OCI-LY7 (cell line): ENCODE measurements at regions not wholly inside any gene's neighbourhood (a gene's known extent, or its start where the extent isn't known, plus 50 kb on each side); places are given as distances from the start of the nearest gene placed in this dataset.

Experiments used
- EZH2phosphoT487 ChIP-seq: fragments of 200-600 bp; sonication (generic); IDR thresholded peaks from 2 replicates; pipeline ENCODE4 v1.6.1; 2018; ENCODE audit warnings: low read depth, borderline replicate concordance, mild to moderate bottlenecking, mixed run types, antibody characterized with exemption, low read length, moderate library complexity, mixed read lengths
- TF ChIP-seq, protein P1 (sequence below): fragments of 200-600 bp; sonication (generic); conservative IDR thresholded peaks from 2 replicates; pipeline ENCODE4 v1.5.1; 2014; ENCODE audit warnings: mild to moderate bottlenecking, antibody characterized with exemption, low read length, moderate library complexity, mixed read lengths

DNA sequence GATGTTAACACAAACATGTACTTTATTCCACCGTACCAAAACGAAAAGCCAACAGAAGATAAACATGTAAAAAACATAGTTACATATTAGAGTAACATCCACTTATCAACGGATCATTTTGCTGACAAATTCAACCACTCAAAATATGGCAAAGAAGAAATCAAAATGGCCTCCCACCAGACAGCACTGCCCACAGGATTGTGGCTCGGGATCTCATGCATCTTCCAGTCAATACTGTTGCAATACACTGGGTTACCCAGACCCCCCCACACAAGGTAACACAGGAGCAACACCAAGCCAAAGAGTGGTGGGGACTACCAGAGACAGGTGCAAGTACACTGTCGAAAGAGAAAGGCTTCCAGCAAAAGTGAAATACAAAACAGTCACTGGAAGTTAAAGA is 57.9 kb upstream of the NHSL1 start:
- TF ChIP-seq, protein P1, sequence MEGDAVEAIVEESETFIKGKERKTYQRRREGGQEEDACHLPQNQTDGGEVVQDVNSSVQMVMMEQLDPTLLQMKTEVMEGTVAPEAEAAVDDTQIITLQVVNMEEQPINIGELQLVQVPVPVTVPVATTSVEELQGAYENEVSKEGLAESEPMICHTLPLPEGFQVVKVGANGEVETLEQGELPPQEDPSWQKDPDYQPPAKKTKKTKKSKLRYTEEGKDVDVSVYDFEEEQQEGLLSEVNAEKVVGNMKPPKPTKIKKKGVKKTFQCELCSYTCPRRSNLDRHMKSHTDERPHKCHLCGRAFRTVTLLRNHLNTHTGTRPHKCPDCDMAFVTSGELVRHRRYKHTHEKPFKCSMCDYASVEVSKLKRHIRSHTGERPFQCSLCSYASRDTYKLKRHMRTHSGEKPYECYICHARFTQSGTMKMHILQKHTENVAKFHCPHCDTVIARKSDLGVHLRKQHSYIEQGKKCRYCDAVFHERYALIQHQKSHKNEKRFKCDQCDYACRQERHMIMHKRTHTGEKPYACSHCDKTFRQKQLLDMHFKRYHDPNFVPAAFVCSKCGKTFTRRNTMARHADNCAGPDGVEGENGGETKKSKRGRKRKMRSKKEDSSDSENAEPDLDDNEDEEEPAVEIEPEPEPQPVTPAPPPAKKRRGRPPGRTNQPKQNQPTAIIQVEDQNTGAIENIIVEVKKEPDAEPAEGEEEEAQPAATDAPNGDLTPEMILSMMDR: no peak
- TF ChIP-seq EZH2phosphoT487: no peak
